Esophagus muscularis mucosa (tissue), 4 donors: ENCODE measurements at regions not wholly inside any gene's neighbourhood (a gene's known extent, or its start where the extent isn't known, plus 50 kb on each side); places are given as distances from the start of the nearest gene placed in this dataset.

Experiments
- DNase-seq: peaks from one replicate; pipeline ENCODE4 v3.0.0-alpha.2; 2017; ENCODE audit errors: extremely low spot score
- H3K27ac ChIP-seq, 4 donors: fragments of 200-600 bp; sonication (generic); replicated peaks in 1 of 4; 1 replicate in 3 of 4; 2 replicates in 1 of 4; pipeline ENCODE4 v1.5.1; 2016 to 2019; ENCODE audit warnings: mild to moderate bottlenecking in 1 of 4
- H3K27me3 ChIP-seq, 4 donors: fragments of 200-600 bp; sonication (generic); one replicate each; pipeline versions ENCODE4 v1.5.1 to v1.6.0; 2016 to 2019
- H3K36me3 ChIP-seq, 4 donors: fragments of 200-600 bp; sonication (generic); one replicate each; pipeline ENCODE4 v1.5.1; 2016 to 2019
- H3K4me1 ChIP-seq, 4 donors: fragments of 200-600 bp; sonication (generic); one replicate each; pipeline ENCODE4 v1.5.1; 2016 to 2019
- H3K4me3 ChIP-seq, 4 donors: fragments of 200-600 bp; sonication (generic); 1 replicate in 2 of 4; 2 replicates in 2 of 4; pipeline ENCODE4 v1.5.1; 2016 to 2019; ENCODE audit warnings: mild to moderate bottlenecking in 4 of 4, moderate library complexity in 1 of 4
- H3K9me3 ChIP-seq, 4 donors: fragments of 200-600 bp; sonication (generic); 1 replicate in 3 of 4; 2 replicates in 1 of 4; pipeline ENCODE4 v1.5.1; 2016 to 2019
- CTCF ChIP-seq, 3 experiments: fragments of 200-600 bp in 2 of 3; fragments of 450-650 bp in 1 of 3; sonication (generic) in 2 of 3; IDR thresholded peaks; one replicate each; pipeline ENCODE4 v1.5.1; 2017 to 2019; ENCODE audit warnings: antibody characterized with exemption in 3 of 3, mild to moderate bottlenecking in 2 of 3, moderate library complexity in 1 of 3
- EP300 ChIP-seq: sonication (generic); formaldehyde crosslinking; IDR thresholded peaks from one replicate; pipeline ENCODE4 v1.6.1; 2017; ENCODE audit warnings: antibody characterized with exemption
- POLR2A ChIP-seq: fragments of 450-650 bp; IDR thresholded peaks from one replicate; pipeline ENCODE4 v1.6.1; 2017; ENCODE audit warnings: antibody characterized with exemption, moderate library complexity, mild to moderate bottlenecking, low read depth
- POLR2AphosphoS5 ChIP-seq, 2 donors: sonication (generic); formaldehyde crosslinking; IDR thresholded peaks; one replicate each; pipeline ENCODE4 v1.6.1; 2017; ENCODE audit warnings: antibody characterized with exemption in 2 of 2
- WGBS: methylation state at CpG from one replicate; pipeline ENCODE4 v1.1.5; 2018; 5-methylcytosine and 5-hydroxymethylcytosine counted together
- intact Hi-C: fragments of 100-400 bp; cut with DNase I; formaldehyde crosslinking; loops from one replicate; pipeline ENCODE4 v1.15.1; 2023

- intact Hi-C loops = no loop called here
- no peak for DNase-seq
- peaks cover 4 to 24% (median 16%) of the 10 kb centered on the region in 4 donors for H3K4me1 ChIP-seq
- WGBS = 92% methylated on average over 6 of the region's 6 CpGs
- H3K9me3 ChIP-seq = no peaks in the 10 kb centered on the region
- H3K27me3 ChIP-seq = no peaks in the 10 kb centered on the region
- H3K4me3 ChIP-seq = no peak overlapping the region
- H3K36me3 ChIP-seq = peaks cover 0 to 6% (median under 1%) of the 10 kb centered on the region in 4 donors
- H3K27ac ChIP-seq = no peak overlapping the region
- TF ChIP-seq POLR2A = no peak
- no peak for TF ChIP-seq POLR2AphosphoS5 (IDR thresholded peaks at IDR 0.05)
- no peak for TF ChIP-seq CTCF (IDR thresholded peaks at IDR 0.05)
- no peak for TF ChIP-seq EP300
Observed at GRCh38 chr2:120922571-120923332, 187.1 kb downstream of the GLI2 start.

- no peak overlapping the region for H3K4me3 ChIP-seq
- intact Hi-C loops = no loop called here
- WGBS = 96% methylated on average over 11 of the region's 11 CpGs
- H3K9me3 ChIP-seq = no peaks in the 10 kb centered on the region
- H3K27ac ChIP-seq = no peak overlapping the region
- peaks cover 4 to 22% (median 16%) of the 10 kb centered on the region in 4 donors for H3K4me1 ChIP-seq
- no peaks in the 10 kb centered on the region for H3K27me3 ChIP-seq
- TF ChIP-seq EP300 (no peak), CTCF (IDR thresholded peaks at IDR 0.05) (no peak), POLR2A (no peak), POLR2AphosphoS5 (IDR thresholded peaks at IDR 0.05) (no peak)
- no peak for DNase-seq
- H3K36me3 ChIP-seq = peaks cover 0 to 13% (median 3%) of the 10 kb centered on the region in 4 donors
Observed at GRCh38 chr2:120923426-120923825, 187.8 kb downstream of the GLI2 start.

- H3K27me3 ChIP-seq = no peaks in the 10 kb centered on the region
- no peak for TF ChIP-seq POLR2A
- no peak for TF ChIP-seq CTCF (IDR thresholded peaks at IDR 0.05)
- no peak for TF ChIP-seq POLR2AphosphoS5 (IDR thresholded peaks at IDR 0.05)
- TF ChIP-seq EP300 = no peak
- intact Hi-C loops = no loop called here
- DNase-seq = no peak
- no peaks in the 10 kb centered on the region for H3K9me3 ChIP-seq
- H3K4me3 ChIP-seq = no peak overlapping the region
- peaks cover 0 to 16% (median 5%) of the 10 kb centered on the region in 4 donors for H3K36me3 ChIP-seq
- H3K27ac ChIP-seq = no peak overlapping the region
- 98% methylated on average over 5 of the region's 5 CpGs for WGBS
- H3K4me1 ChIP-seq = peaks cover under 1 to 15% (median 12%) of the 10 kb centered on the region in 4 donors
Observed at GRCh38 chr2:120924924-120925323, 189.3 kb downstream of the GLI2 start.

GRCh38 chr2:120926463-120927264 is 191.0 kb downstream of the GLI2 start:
- Histone ChIP-seq H3K27ac (no peak overlapping the region), H3K9me3 (no peaks in the 10 kb centered on the region), H3K36me3 (peaks cover 0 to 19% (median 8%) of the 10 kb centered on the region in 4 donors), H3K4me3 (no peak overlapping the region), H3K27me3 (no peaks in the 10 kb centered on the region), H3K4me1 (no peaks in the 10 kb centered on the region)
- 94% methylated on average over 19 of the region's 28 CpGs for WGBS
- intact Hi-C loops = no loop called here
- DNase-seq = no peak
- no peak for TF ChIP-seq POLR2AphosphoS5 (IDR thresholded peaks at IDR 0.05)
- TF ChIP-seq CTCF (IDR thresholded peaks at IDR 0.05) = no peak
- no peak for TF ChIP-seq POLR2A
- TF ChIP-seq EP300 = no peak
